GM21723 (cell line): ENCODE measurements at regions not wholly inside any gene's neighbourhood (a gene's known extent, or its start where the extent isn't known, plus 50 kb on each side); places are given as distances from the start of the nearest gene placed in this dataset.

Experiments
- ATAC-seq: cut with Tn5 transposase; IDR thresholded peaks from one replicate; pipeline ENCODE4 v1.9.1; 2021; ENCODE audit warnings: mild to moderate bottlenecking, moderate library complexity; ENCODE audit not compliant: unreplicated experiment

DNA sequence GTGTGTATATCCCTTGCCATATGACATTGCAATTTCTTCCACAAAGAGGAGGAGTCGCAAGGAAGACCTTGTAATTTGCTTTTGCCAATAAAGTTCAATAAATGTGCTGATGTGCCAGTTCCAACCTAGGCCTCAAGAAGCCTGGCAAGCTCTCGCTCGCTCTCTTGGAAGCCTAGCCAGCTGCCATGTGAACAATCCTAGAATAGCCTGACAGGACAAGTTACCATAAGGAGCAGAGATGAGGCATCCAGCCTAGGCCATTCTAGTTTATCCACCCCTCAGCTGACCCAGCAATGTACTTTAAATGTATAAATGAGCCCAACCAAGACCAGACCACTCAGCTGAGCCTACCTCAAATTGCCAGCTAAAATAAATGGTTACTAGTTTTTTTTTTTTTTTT lies 145.7 kb upstream of the QRFPR start:
- ATAC-seq = no peak

- no peak for ATAC-seq
Observed at GRCh38 chr4:121519236-121519838, 138.5 kb upstream of the QRFPR start.

DNA sequence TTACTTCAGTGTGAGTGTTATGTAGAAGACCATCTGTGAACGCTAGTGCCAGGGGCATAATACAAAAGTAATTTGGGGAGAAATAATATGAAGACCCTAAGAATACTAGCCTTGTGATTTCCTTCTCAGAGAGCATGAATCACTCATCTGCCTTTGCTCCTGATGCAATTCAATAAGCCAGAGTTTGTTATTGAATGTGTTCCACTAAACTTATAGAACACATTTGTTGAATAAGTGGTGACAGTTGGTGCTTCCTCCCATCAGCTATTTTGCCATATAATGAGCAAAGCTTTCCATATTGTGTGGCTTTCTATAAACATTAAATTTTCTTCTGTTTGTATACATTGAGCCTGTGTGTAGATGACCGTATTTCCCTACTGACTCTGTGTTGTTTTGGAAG lies 136.4 kb upstream of the QRFPR start:
- no peak for ATAC-seq

DNA sequence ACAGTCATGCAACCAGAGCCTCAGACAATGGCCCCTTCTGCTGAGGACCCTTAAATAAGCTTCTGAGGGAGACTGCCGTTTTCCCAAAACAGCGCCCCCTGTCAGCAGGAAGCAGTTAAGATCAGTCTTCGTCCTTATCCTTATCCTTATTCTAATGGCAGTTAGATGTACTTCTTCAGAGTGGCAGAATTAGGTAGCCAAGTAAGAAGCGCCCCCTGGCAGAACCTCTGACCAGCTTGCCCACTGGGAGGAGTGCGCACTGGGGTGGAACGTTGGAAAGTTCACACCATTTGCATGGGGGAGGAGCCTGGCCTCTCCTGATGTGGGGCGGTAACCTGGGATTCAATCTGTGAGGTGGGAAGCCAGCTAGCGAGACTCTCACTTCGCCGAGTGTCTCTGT lies 133.6 kb upstream of the QRFPR start:
- no peak for ATAC-seq

DNA sequence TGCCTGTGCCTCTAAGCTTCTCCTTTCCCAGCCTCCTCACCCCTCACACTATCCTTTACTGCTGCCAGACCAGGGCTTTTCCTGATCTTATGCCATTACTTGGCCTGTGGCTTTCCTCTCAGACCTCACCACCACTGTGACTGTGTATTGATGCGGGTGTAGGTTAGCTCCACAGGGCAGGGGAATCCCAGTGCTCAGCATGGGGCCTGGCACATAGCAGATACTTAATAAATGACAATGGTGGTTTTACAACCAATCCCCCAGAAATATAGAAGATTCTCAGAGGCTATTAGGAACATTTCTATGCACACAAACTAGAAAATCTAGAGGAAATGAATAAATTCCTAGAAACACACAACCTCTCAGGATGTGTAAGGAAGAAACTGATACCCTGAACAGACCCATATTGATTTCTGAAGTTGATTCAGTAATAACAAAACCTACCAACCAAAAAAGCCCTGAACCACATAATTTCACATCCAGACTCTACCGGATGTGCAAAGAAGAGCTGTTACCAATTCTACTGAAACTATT lies 129.6 kb upstream of the QRFPR start:
- peak; percentile 62 for ATAC-seq

- no peak for ATAC-seq
Observed at GRCh38 chr4:121485190-121485804, 104.5 kb upstream of the QRFPR start.

DNA sequence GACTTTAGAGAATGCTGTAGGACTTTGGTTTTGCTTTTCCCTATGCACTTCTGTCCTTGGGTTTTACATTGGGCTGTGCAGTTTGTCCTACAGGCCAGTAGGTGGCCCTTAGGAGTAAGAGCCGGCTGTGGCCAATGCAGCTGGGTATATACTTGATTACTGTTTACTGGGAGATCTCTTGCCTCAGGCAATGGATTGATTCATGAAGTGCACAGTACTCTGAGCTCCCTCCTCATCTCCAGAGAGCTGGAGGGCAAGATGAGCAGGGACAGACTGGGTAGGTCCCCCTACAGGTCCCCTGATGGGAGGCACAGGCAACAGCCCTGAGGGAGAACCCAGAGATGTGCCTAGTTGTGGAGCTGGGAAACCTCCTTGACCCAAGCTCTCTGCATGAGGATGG lies 103.8 kb upstream of the QRFPR start:
- ATAC-seq = peak; percentile 98

DNA sequence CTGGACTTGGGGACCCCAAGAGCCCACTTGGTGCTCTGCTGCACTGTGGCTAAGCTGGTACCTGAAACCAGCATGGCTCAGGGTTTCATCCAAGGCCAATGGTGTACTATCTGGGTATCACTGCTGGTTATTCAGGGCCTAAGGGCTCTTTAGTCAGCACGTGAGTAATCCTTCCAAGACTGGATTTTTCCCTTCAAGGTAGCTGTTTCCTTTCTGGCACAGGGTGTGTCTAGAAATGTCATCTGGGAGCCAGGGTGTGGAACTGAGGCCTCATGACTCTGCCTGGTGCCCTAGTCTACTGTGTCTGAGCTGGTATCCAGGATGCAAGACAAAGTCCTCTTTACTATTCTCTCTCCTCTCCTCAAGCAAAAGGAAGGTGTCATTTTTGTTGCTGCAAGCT lies 99.0 kb upstream of the QRFPR start:
- no peak for ATAC-seq

GRCh38 chr4:121477480-121477879 lies 96.7 kb upstream of the QRFPR start:
- ATAC-seq = no peak

DNA sequence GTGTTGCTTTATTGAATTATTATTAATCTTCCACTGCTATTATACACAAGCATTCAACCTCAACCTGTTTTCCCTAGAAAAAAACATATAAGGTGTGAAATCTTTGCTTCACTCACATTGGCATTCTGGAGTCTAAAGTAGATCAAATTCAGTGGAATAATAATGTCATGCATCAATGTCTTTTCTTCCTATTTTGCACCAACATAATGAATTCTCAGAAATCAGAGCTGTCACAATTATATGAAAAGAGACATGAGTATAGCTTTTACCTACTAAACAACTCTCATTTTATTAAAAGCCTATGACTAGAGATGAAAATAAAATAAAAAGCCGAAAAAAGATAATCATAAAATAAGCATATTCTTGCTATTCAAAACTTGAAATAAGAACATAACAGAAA lies 96.3 kb upstream of the QRFPR start:
- no peak for ATAC-seq

GRCh38 chr4:121472937-121473721 lies 92.3 kb upstream of the QRFPR start:
- no peak for ATAC-seq

- no peak for ATAC-seq
Observed at GRCh38 chr4:121464854-121465253, 84.0 kb upstream of the QRFPR start.

DNA sequence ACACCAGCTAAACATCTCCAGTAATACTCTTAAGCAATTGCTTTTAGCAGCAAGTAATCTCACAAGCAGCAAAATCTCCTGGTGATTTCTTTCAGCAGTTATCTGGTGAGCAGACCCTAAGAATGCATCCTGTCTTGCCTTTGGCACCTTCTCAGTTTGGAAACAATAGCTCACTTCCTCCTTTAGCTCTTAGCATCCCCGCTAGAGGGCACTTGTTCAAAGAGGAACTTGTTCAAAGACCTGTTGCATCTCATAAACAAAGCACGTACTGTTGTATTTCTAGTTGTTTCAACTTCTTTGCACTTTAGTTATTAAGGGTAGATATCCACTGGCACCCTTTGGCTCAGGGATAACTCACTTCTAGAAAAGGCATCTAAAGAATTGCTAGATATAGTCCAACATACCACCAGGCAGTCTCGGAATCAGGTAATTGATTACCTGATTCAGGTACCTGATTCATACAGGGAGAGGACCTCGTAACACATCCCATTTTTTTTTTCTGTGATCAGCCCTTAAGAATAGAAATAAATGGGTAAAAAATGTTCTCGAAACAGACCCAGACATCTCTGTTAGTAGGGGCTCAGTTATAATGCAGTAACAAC lies 81.9 kb upstream of the QRFPR start:
- ATAC-seq = peak; percentile 92

- no peak for ATAC-seq
Observed at GRCh38 chr4:121459026-121459425, 78.2 kb upstream of the QRFPR start.

GRCh38 chr4:121457278-121457875 lies 76.6 kb upstream of the QRFPR start:
- ATAC-seq = no peak

DNA sequence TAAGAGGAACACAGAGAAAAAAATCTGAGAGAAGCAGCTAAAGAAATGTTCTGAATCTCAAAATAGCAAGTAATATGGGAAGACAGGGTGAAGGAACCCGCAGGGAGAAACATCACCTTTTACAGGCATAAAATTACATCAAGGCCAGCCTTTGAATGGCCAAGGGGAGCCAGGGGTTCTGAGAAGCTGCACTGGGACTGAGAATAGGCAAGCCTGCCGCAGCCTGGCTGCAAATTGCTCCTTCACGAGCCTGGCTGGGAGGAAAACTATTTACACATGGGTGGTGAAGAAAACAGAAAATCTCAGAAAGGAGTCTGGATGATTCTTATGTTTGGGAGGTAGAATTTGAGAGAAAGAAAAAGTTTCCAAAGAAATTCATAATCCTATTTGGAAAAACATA lies 74.5 kb upstream of the QRFPR start:
- no peak for ATAC-seq

GRCh38 chr4:121454251-121454979 lies 73.6 kb upstream of the QRFPR start:
- ATAC-seq = no peak

DNA sequence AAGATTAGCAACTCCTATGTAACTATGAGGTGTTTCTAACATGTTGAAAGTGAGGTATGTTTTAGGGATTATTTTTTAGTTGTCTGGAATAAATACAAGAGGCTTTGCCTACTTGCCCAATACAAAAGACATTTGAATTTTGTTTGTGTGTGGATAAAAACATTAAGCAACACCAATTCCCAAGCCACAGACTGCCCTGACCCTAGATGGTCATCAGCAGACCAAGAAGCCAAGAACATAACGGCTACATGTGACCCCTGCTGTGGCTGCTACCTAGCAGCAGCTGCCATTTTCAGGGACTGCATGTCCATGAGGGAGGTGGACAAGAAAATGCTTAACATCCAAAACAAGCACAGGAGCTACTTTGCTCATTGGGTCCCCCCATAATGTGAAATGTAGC lies 70.5 kb upstream of the QRFPR start:
- no peak for ATAC-seq

DNA sequence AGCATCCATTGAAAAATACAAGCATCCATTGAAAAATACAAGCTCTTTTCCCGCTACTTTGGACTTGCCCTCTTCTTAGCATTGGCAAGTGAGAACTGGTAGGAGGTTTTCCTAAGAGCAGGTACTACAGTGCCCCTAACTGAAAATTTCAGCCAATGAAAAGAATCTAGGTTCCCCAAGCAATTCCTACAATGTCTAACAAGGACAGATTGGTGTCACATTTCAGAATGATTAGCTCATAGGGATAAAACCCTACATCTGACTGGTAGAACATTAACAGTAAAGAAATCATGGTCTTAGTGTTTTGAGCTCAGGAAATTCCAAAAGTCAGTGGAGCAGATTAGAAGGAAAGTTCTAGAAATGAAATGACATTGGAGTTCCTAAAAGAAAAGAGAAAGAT lies 68.6 kb upstream of the QRFPR start:
- ATAC-seq = no peak

DNA sequence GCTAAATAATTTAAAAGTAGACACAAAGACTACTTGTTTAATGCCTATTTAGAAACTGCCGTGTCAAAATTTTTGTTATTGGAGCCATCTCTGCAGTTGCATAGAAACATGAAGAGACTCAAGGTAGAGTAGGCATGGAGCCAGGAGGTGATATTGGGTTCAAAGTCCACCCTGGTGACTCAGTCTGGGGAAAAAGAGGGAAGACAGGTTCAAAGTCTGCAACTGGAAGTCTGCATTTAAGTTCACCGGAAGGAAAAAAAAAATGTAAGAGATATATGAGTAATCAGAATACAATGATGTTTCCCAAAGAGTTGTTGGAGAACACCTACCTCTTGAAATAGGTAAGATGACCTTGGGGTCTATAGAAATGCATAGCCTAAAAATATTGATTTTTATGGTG lies 67.4 kb upstream of the QRFPR start:
- no peak for ATAC-seq

DNA sequence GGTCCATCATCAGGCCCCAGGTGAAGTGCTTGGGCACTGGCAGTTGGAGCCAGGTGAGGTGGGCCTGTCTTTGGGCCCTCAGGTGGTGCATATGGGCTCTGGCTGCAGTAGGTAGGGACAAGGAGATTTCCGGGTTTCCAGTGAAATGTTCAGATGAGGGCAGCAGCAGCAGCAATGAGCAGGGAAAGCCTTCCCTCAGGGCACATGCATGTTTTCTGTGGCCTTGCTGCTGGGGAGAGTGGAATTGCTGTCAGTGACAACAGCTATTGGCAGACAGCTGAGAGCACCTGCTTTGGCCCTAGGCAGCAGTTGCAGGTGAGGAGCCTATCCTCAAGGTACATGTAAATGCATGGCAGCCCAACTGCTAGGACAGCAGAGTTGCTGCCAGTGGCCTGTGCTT lies 58.9 kb upstream of the QRFPR start:
- no peak for ATAC-seq
